Fibroblast of peridontal ligament (primary cell): ENCODE measurements at regions not wholly inside any gene's neighbourhood (a gene's known extent, or its start where the extent isn't known, plus 50 kb on each side); places are given as distances from the start of the nearest gene placed in this dataset.
"Not testable (repeated sequence)": the region's sequence is repeated elsewhere in the genome, so short reads cannot be mapped to it uniquely, and the experiment has no call there.

Experiments
- DNase-seq: peaks from one replicate; pipeline ENCODE4 v3.0.0-alpha.2; 2010; ENCODE audit errors: extremely low read depth

DNA sequence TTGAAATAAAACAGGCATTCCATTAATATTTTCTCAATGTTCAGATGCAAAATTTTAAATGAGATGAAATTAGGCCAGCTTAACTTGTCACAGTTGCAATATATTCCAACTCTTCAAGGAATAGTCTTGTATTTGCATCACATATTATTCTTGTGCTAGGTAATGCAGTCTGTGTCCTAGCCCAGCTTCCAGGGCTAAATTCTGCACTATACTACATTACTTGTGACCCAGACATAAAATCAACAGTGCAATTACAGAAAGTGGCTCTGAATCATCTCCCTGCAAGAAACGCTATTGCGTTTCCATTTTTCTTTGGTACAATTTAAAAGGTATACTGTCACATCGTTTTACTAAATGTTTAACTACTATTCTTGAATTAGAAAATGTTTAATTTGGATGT is 399.2 kb downstream of the TENT5A start:
- DNase-seq: no peak

DNA sequence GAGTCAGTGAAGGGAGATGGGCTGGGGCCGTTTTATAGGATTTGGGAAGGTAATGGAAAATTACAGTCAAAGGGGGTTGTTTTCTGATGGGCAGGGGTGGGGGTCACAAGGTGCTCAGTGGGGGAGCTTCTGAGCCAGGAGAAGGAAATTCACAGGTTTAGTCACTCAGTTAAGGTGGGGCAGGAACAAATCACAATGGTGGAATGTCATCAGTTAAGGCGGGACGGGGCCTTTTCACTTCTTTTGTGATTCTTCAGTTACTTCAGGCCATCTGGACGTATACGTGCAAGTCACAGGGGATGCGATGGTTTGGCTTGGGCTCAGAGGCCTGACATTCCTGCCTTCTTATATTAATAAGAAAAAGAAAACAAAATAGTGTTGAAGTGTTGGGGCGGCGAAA is 408.5 kb downstream of the TENT5A start:
- DNase-seq: not testable (repeated sequence)

DNA sequence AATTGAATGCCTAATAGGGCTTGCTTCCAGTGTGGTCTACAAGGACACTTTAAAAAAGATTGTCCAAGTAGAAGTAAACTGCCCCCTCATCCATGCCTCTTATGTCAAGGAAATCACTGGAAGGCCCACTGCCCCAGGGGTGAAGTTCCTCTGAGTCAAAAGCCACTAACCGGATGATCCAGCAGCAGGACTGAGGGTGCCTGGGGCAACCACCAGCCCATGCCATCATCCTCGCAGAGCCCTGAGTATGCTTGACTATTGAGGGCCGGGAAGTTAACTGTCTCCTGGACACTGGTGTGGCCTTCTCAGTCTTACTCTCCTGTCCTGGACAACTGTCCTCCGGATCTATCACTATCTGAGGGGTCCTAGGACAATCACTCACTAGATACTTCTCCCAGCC is 411.5 kb downstream of the TENT5A start:
- no peak for DNase-seq

DNA sequence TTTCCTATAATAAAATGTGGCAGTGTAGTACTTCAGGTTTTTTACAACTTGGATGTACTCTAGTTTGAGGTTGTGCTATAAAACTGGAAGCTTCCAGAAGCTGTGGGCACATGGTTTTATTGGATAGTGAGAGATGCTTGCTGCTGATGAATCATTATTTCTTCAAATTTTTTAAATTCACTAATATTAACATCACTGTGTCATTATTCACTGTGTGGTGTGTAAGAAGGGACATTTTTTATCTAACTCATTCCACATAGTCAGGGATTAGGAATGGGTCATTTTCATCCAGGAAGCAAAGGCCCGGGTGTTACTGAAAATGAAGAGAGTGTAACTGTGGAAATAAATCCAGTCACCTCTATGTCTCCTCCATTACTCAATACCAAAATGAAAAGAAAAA is 421.0 kb downstream of the TENT5A start:
- no peak for DNase-seq

DNA sequence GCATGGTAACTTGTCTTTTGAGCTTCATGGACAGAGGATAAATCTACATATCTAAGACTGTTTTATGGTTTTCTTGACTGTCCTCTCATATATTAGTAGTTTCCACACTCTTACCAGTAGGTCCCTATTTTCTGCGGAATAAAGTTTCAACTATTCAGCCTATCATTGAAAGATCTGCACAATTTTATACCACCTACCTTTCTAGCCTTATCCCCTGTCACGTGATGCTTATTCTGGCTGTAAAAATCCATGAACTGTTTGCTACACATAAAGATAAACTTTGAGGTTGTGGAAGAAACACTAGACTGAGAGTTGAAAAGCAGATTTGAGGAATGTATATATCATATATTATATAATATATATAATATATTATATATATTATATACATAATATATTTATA is 423.8 kb downstream of the TENT5A start:
- DNase-seq: no peak

DNA sequence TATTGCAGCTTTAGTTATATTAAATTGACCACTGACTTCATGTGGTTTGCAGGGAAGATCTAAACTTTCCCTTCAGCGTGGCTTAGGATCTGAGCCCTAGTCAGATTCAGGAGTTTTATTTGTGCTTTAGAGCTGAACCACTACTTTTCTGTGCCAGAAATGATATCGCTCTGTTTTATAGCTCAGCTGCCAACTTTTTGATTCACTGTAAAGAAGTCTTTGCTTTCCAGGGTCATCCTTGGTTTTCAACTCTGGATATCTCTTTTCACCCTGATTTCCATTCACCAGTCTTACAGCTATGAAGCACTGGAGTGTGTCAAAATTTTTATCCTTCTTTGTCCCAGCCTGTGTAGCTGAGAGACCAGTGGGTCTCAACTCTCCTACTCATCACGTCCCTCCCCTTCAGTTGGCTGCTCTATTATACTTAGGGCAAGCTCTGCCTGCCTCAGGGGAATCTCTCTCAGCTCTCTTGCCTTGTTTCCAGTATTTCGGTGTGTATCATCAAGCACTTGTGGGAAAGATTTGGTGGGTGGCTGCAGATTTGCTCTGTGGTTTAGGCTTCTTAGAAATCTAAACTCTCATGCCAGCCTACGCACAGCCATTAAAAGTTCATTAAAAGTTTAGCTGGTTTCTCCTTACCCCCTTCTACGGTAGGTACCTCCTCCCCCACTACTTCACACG is 425.5 kb downstream of the TENT5A start:
- peak; percentile 89 for DNase-seq

DNA sequence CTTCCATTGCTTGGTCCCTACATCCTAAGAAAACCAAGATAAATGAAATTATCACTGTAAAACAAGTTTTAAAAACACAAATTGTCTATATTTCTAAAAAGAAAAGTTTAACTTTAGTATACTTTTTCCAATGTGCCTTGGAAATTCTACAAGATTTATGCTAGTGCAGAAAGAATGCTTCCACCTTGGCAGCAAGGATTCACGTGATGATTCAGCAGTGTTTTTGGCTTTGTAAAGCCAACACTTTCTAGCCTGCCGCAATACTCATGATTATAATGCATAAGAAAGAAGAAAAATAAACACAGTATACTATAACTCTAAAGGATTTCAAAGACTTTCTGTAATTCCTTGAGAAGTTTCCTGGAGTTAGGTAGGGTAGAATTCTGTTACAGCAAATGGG is 442.7 kb downstream of the TENT5A start:
- peak; percentile 54 for DNase-seq

DNA sequence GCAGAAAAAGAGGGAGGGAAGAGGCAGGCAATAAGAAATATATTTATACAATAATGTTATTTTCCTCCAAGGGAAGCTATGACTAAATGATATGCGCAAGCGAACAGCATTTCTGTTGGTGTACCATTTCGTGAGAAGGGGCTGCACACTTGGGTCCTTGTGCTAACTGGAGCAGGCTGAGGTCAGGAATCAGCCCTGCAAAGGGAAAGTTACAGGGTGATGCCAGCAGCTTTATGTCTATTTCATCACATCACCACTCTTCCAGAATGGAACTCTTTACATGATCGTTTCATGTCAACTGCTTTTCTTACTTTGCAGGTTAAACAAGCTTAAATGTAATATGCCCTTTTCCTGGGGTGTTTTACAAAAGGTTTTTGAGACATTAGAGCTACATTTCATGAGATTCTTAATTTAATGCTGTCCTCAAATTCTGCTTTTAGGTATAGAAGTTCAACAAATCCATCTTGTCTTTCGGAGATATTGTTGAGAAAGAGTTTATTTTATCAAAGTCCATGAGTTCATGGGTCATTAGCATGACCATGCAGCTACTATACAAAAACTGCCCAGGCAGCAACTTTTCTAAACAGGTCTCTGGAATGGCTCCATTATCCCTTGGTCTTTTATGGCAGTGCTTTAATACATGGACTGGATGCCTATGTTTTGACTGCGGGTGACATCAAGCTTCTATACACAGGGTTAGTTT is 443.8 kb downstream of the TENT5A start:
- no peak for DNase-seq

DNA sequence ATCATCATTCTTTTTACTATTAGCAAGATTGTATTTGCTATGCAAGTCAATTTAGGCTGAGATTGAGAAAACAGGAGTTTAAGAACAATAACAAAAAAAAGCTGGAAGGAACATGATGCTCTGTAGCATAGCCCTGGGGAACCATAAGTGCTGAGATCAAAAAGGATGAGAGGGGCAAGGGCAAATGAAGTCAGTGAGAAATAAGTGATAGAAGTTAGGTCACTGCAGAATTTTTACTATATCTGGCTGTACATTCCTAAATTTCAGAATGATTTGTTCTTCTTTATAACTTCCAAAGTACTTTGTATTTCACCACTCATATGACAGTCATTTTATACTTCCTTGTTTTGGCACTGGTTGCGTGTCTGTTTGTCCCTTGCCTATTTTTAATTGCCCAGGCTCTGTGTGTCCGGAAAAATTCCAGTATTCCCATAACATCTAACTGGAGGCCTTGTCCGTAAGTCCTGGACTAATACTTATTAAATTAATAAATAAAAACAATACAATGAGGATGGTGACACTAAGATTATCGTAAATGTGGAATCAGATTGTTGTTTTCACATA is 444.7 kb downstream of the TENT5A start:
- DNase-seq: no peak

DNA sequence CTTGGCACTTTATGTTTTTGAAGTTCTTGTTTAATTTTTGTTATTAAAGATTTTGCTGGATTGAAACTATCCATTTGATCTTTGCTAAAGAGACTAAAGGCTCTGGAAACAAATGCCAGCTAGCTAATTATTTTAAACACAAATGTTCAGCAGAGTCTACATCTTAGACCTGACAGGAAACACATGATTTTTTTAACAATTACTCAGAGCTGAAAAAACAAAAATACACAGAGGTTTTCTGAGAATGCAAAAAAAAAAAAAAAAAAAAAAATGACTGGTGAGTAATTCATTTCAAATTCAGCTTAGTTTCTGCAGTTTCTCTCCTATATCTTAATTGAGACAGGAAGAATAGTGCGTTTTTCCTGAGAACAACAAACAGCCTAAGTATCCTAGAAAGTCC is 448.0 kb downstream of the TENT5A start:
- peak; percentile 13 for DNase-seq

DNA sequence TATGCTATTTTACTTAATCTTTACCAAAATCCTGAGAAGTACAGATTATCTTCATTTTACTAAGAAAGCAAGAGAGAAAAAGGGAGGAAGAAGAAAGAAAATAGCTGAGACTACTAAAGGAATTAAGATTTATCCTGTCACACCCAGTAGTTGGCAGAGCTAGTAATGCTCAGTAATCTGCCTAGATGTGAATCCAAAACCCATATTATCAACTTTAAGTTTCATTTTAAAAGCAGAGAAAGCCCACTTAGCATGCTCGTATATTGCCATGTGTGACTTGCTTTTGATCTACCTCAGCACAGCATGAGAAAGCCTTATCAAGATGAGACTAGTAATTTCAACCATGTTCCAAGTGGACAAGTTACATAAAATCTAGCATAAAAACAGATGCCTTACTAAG is 451.5 kb downstream of the TENT5A start:
- no peak for DNase-seq

DNA sequence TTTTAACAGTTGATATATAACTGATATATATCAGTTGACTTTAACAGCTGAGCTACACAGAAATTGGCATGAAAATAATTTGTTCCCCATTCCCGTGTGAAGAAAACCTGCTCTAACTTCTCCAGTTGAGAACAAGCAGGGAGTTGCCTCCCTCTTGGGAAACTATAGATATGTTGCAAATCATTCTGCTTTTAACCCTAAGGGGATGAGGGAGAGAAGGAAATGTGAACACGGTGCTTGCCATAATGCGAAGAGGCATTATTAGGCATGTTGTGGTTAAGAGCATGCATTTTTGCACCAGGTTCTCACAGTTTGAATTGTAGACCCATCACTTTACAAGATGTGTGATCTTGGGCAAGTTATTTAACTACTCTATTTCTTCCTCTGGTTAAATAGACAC is 453.7 kb downstream of the TENT5A start:
- no peak for DNase-seq

DNA sequence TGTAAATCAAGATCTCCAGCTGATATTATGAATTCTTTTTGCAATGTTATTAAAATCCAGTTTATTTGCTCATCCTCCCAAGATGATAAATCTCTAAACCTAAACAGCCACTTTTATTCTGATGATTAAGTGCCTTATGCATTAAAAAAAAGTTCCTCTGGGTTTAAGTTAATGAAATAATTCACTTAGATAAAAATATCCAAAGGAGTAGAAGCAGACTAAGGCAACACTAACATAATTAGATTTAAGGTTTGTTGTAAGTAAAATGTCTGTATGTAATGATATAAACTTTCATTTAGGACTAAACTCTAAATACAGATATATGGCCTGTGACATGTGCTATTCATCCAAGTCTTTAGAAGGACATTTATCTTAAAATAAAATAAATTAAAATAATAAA is 457.2 kb downstream of the TENT5A start:
- DNase-seq: no peak

DNA sequence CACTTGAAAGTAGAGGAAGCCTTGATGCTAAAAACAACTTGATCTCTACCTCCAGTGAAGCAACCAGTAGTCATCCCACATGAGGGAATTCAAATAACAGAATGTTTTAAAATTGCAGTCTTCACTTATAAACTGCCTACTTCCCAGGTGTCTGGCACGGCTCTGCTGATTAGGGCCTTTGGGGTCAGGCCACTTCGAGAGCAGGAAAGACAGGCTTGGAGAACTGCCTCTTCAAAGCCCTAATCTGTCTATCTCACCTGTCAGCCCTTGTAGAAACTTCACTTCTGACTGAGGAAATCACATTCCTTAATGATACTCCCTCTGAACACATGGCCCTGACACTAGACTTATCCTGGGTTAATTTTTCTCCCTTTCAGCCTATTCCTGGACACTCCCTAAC is 458.6 kb downstream of the TENT5A start:
- no peak for DNase-seq

DNA sequence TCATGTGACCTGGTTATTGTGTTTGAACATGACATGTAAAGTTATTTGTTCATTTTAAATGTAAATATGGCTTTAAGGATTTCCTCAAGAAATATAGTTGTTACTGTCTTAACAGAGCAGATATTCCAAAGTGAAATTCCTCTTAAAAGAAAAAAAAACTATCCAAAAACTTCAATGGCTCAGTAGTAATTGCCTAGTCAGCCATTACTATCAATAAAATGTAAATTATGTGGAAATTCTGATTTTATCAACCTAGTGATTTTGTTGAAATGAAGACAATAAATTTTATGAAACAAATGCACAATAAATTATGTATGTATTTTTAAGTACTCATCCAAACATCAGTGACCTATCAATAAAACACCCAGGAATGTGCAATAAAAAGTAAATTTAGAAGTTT is 463.3 kb downstream of the TENT5A start:
- no peak for DNase-seq

DNA sequence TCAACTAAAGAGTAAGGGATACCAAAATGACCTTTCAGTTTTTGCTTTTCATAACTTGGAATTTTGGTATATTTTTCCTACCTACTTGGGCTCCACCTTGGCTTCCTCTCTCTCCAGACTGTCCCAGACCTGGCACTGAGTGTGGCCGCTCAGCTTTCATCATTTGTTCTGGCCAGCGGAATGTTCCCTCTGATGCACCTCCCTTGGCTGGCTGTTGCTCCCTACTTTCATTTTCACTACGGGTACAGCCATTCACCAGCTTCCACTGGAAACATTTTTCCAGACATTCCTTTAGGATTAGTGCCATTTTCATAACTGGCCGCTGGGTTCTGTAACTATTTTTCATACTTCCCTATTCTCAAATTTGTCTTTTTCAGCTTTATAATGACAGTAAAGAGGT is 487.4 kb downstream of the TENT5A start:
- peak; percentile 35 for DNase-seq

DNA sequence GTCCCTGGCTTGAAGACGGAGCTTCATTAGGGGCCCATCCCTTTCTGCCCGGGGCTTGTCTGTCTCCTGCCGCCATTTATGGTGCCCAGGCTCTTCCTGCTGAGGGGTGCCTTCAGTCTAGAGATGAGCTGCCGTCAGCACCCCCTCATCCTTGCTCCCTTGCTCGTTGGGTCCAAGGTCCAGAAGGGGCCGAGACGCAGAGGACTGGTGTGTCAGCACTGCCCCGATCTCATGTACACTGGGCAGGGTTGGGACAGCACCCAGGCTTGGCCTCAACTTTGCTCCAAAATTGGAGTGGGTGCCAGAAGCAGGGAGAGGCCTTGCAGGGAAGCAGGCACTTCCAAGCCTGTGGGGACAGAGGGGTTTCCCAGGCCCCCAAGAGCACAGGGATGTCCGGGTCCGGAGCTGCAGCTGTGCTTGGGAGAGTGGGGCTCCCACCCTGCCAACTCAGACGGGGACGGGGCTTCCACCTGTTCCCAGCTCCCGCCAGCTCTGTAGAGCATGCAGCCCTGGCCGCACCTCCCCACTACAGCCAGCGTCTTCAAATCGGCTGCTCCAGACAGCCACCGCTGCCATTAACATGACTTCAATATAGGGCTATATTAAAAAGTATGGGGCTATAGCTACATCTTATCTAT is 488.8 kb downstream of the TENT5A start:
- no peak for DNase-seq

DNA sequence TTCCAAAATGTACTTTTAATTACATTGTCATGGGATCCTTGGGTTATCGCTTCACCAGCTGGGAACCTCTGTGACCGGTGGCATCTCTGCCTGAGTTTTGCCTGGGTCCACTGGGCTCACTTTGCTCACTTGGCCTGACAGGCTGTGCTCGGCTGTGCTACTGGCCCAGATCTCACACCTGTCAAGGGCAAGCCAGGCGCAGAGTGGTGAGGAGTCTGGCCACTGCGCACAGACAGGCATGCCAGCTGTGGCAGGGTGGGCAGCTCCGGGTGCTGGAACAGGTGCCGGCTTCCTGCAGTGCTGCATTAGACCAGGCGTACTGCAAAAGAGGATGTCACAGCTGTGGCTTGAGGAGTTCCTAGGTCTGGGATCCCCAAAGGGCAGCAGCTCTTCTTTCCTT is 489.8 kb downstream of the TENT5A start:
- DNase-seq: no peak

DNA sequence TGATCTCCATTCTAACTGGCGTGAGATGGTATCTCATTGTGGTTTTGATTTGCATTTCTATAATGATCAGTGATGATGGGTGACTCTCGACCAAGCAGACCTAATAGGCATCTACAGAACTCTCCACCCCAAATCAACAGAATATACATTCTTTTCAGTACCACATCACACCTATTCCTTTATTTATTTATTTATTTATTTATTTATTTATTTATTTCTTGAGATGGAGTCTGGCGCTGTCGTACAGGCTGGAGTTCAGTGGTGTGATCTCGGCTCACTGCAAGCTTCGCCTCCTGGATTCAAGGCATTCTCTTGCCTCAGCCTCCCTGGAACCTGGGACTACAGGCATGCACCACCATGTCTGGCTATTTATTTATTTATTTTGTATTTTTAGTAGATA is 496.3 kb downstream of the TENT5A start:
- not testable (repeated sequence) for DNase-seq

DNA sequence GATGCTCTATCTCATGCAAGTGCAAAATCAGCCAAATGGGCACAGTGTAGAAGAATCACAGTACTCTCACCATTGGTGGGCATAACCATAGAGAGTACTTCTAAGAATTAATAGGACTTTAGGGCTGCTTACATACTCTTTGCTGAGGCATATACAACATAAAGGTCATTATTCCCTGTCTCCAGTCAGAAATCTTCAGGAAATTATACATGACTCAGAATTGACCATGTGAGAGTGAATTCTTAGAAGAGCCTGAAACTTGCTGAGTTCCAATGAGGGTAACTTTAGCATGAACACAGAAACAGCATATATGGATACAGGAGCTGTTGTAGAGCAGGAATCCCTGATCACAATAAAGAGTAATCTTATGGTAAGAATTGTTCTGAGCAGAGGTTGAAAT is 498.7 kb downstream of the TENT5A start:
- peak; percentile 19 for DNase-seq

DNA sequence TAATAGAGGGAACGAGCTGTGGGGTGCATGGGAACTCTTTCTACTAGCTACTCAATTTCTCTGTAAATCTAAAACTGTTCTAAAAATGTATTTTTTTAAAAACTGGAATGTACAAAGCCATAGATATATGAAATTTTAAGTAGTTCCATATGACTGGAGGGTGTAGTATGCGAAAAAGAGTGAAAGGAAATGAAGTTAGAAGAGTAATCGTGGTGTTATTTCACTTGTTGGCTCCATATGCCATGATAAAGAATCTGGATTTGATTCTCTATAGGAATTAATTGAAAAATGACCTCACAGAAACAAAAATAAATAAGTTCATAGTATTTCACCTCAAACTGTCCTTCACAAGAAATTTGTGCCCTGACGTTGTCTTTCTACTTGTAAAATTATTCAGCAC is 500.2 kb downstream of the TENT5A start:
- DNase-seq: no peak

DNA sequence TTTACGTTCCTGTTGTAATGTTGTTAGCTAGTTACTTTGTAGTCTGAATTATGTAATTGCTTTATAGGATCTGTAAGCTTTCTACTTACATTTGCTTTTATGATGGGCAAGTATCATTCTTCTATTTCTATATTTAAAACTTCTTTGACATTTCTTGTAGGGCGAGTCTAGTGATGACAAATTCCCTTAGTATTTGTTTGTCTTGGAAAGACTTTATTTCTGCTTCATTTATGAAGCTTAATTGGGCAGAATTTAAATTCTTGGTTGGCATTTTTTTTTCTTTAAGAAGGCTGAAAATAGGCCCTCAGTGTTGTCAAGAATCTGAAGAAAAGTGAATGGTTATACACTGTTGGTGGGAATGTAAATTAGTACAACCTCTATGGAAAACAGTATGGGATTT is 506.3 kb downstream of the TENT5A start:
- DNase-seq: no peak

DNA sequence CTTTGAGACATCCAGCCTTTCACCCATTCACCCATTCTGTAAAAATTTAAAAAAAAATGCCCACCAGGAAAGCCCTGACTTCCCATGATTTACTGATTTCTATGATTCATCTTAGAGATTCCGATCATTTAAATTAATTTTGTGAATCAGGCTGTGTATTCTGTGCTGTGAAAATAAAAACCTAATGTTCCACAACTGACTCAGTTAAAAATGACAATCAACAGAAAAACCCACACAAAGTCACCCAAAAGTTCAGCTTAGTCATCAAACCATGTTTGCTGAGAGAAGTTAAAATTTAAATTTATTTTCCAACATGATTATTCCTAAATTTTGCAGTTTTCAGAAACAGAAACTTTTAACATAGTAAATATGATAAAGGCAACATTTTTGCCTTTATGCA is 509.9 kb downstream of the TENT5A start:
- peak; percentile 31 for DNase-seq
